Mesenchymal stem cell (in vitro differentiated cells and primary cell): ENCODE measurements at regions not wholly inside any gene's neighbourhood (a gene's known extent, or its start where the extent isn't known, plus 50 kb on each side); places are given as distances from the start of the nearest gene placed in this dataset.

Experiments
- DNase-seq: peaks from one replicate; pipeline ENCODE4 v3.0.0-alpha.2; 2013
- H2AFZ ChIP-seq: one replicate; pipeline ENCODE4 v1.6.1; 2013; ENCODE audit warnings: low read depth, mild to moderate bottlenecking, control low read depth, inconsistent platforms, low read length, moderate library complexity
- H2AK5ac ChIP-seq: 2 replicates; pipeline ENCODE4 v1.6.1; 2013; ENCODE audit warnings: low read length, moderate library complexity, mild to moderate bottlenecking, inconsistent platforms; ENCODE audit not compliant: severe bottlenecking
- H2BK120ac ChIP-seq: one replicate; pipeline ENCODE4 v1.6.1; 2013; ENCODE audit warnings: low read depth, mild to moderate bottlenecking, inconsistent platforms, low read length, moderate library complexity
- H2BK12ac ChIP-seq, 2 experiments: one replicate each; pipeline ENCODE4 v1.6.1; 2013; ENCODE audit warnings: inconsistent platforms in 2 of 2, low read length in 2 of 2, mild to moderate bottlenecking in 2 of 2, moderate library complexity in 2 of 2, control low read depth in 1 of 2
- H2BK15ac ChIP-seq: one replicate; pipeline ENCODE4 v1.6.1; 2013; ENCODE audit warnings: mild to moderate bottlenecking, low read depth, inconsistent platforms; ENCODE audit not compliant: poor library complexity, severe bottlenecking
- H2BK5ac ChIP-seq: 2 replicates; pipeline ENCODE4 v1.6.1; 2013; ENCODE audit warnings: low read depth, mild to moderate bottlenecking, low read length, control low read depth, inconsistent platforms; ENCODE audit not compliant: poor library complexity, severe bottlenecking
- H3K14ac ChIP-seq, 2 experiments: one replicate each; pipeline ENCODE4 v1.6.1; 2013; ENCODE audit warnings: inconsistent platforms in 2 of 2, low read length in 2 of 2, control low read depth in 1 of 2, mild to moderate bottlenecking in 1 of 2, moderate library complexity in 1 of 2
- H3K18ac ChIP-seq, 2 experiments: one replicate each; pipeline ENCODE4 v1.6.1; 2013; ENCODE audit warnings: inconsistent platforms in 2 of 2, low read length in 2 of 2, control low read depth in 1 of 2, low read depth in 1 of 2, mild to moderate bottlenecking in 1 of 2
- H3K23ac ChIP-seq, 2 experiments: one replicate each; pipeline ENCODE4 v1.6.1; 2013; ENCODE audit warnings: inconsistent platforms in 2 of 2, low read length in 2 of 2, mild to moderate bottlenecking in 2 of 2, moderate library complexity in 2 of 2, control low read depth in 1 of 2
- H3K27ac ChIP-seq: 2 replicates; pipeline ENCODE4 v1.5.1; 2013; ENCODE audit warnings: mild to moderate bottlenecking, moderate library complexity, low read length, control low read depth, inconsistent platforms; ENCODE audit not compliant: poor library complexity, severe bottlenecking
- H3K27me3 ChIP-seq, 2 experiments: 2 replicates each; pipeline versions ENCODE4 v1.6.1 to v1.7.0; 2013; ENCODE audit warnings: low read length in 2 of 2, mild to moderate bottlenecking in 2 of 2, moderate library complexity in 2 of 2, control low read depth in 1 of 2, inconsistent platforms in 1 of 2; ENCODE audit not compliant: control insufficient read depth in 1 of 2, insufficient read depth in 1 of 2
- H3K36me3 ChIP-seq, 2 experiments: 2 replicates each; pipeline versions ENCODE4 v1.6.1 to v1.7.0; 2013; ENCODE audit warnings: low read length in 2 of 2, control low read depth in 1 of 2, inconsistent platforms in 1 of 2, low read depth in 1 of 2, mild to moderate bottlenecking in 1 of 2; ENCODE audit not compliant: insufficient read depth in 2 of 2, control insufficient read depth in 1 of 2
- H3K4ac ChIP-seq, 2 experiments: one replicate each; pipeline ENCODE4 v1.6.1; 2013; ENCODE audit warnings: inconsistent platforms in 2 of 2, low read length in 2 of 2, mild to moderate bottlenecking in 2 of 2, moderate library complexity in 2 of 2, control low read depth in 1 of 2, low read depth in 1 of 2
- H3K4me1 ChIP-seq: 2 replicates; pipeline ENCODE4 v1.6.1; 2013; ENCODE audit warnings: low read depth, low read length, control low read depth; ENCODE audit not compliant: control insufficient read depth, insufficient read depth
- H3K4me2 ChIP-seq: 2 replicates; pipeline ENCODE4 v1.6.1; 2013; ENCODE audit warnings: low read length, mild to moderate bottlenecking, inconsistent platforms; ENCODE audit not compliant: poor library complexity, severe bottlenecking
- H3K4me3 ChIP-seq, 2 experiments: 2 replicates each; pipeline versions ENCODE4 v1.5.1 to v1.7.0; 2013; ENCODE audit warnings: low read length in 2 of 2, mild to moderate bottlenecking in 2 of 2, control low read depth in 1 of 2, low read depth in 1 of 2; ENCODE audit not compliant: insufficient read depth in 1 of 2
- H3K79me1 ChIP-seq: replicated peaks from 2 replicates; pipeline ENCODE4 v1.6.1; 2013; ENCODE audit warnings: mild to moderate bottlenecking, control low read depth, low read length, inconsistent platforms; ENCODE audit not compliant: poor library complexity, severe bottlenecking
- H3K9ac ChIP-seq: 2 replicates; pipeline ENCODE4 v1.7.0; 2013; ENCODE audit warnings: mild to moderate bottlenecking, low read length, moderate library complexity
- H3K9me3 ChIP-seq: 2 replicates; pipeline ENCODE4 v1.7.0; 2013; ENCODE audit warnings: mild to moderate bottlenecking, low read length; ENCODE audit not compliant: control insufficient read depth
- H4K8ac ChIP-seq: one replicate; pipeline ENCODE4 v1.6.1; 2013; ENCODE audit warnings: inconsistent platforms, mild to moderate bottlenecking, low read length, moderate library complexity
- H4K91ac ChIP-seq: one replicate; pipeline ENCODE4 v1.6.1; 2013; ENCODE audit warnings: mild to moderate bottlenecking, low read length, inconsistent platforms
- WGBS: methylation state at CpG from one replicate; pipeline ENCODE4 v1.1.7; 2013; ENCODE audit warnings: mixed read lengths; 5-methylcytosine and 5-hydroxymethylcytosine counted together

DNA sequence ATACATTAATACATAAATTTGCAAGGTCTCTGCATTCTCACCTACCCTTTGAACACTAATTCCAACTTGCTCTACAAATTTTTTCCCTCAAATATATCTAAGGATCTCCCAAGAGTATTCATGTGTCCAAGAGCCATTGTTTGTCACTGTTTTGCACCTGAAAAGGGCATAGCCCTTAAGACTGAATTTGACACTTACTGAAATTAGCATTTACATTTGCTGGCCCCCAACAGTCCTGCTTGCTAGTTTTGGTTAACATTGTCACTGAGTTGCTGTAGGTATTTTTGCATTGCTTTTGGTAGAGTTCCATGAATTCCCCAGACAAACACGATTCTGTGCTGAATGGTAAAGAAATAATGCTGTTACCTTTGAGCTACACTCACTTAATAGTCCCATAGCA is 57.3 kb downstream of the KCNA4 start:
- H3K4ac ChIP-seq = no peak overlapping the region
- no peak overlapping the region for H3K23ac ChIP-seq
- H3K4me3 ChIP-seq = no peak overlapping the region
- H4K8ac ChIP-seq = no peak overlapping the region
- DNase-seq = no peak
- no peak overlapping the region for H3K9ac ChIP-seq
- H3K4me2 ChIP-seq = no peak overlapping the region
- no peak overlapping the region for H2BK15ac ChIP-seq
- H4K91ac ChIP-seq = no peak overlapping the region
- H3K4me1 ChIP-seq = no peaks in the 10 kb centered on the region
- no peaks in the 10 kb centered on the region for H3K79me1 ChIP-seq
- H2BK120ac ChIP-seq = no peak overlapping the region
- no peaks in the 10 kb centered on the region for H3K27me3 ChIP-seq
- no peak overlapping the region for H2BK12ac ChIP-seq
- H3K9me3 ChIP-seq = no peaks in the 10 kb centered on the region
- no peak overlapping the region for H3K14ac ChIP-seq
- no peaks in the 10 kb centered on the region for H3K36me3 ChIP-seq
- no peak overlapping the region for H3K27ac ChIP-seq
- H2BK5ac ChIP-seq = no peak overlapping the region
- no CpG with 5 or more reads among the region's 1 CpG for WGBS
- no peak overlapping the region for H3K18ac ChIP-seq
- H2AK5ac ChIP-seq = no peak overlapping the region
- H2AFZ ChIP-seq = no peak overlapping the region

DNA sequence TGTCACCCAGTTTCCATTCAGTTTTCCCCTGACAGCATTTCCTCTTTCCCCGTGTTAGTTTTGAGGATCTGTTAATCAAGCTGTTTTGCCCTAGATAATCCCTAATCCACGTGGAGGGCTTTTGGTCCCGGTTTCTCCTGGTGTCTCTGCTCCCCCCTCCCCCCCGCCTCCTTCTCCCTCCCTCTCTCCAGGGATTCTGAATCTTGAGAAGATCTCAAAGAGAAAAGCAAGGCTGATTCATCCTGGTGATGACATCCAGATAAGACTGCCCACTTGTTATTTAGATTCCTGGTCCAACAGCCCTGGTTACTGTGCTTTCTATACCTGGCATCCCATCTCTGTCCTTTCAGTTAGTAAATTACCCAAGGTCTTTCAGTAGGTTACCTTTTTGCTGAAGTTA is 59.4 kb downstream of the KCNA4 start:
- DNase-seq = no peak
- no peak overlapping the region for H3K27ac ChIP-seq
- no peak overlapping the region for H4K8ac ChIP-seq
- H3K79me1 ChIP-seq = no peaks in the 10 kb centered on the region
- H3K4me3 ChIP-seq = no peak overlapping the region
- no peak overlapping the region for H2BK12ac ChIP-seq
- H3K27me3 ChIP-seq = no peaks in the 10 kb centered on the region
- H3K14ac ChIP-seq = no peak overlapping the region
- no peak overlapping the region for H3K4ac ChIP-seq
- H3K4me2 ChIP-seq = no peak overlapping the region
- H2BK15ac ChIP-seq = no peak overlapping the region
- no peak overlapping the region for H2BK120ac ChIP-seq
- no peak overlapping the region for H2AFZ ChIP-seq
- H4K91ac ChIP-seq = no peak overlapping the region
- H3K4me1 ChIP-seq = no peaks in the 10 kb centered on the region
- H2AK5ac ChIP-seq = no peak overlapping the region
- no peaks in the 10 kb centered on the region for H3K9me3 ChIP-seq
- H3K9ac ChIP-seq = no peak overlapping the region
- no peaks in the 10 kb centered on the region for H3K36me3 ChIP-seq
- H2BK5ac ChIP-seq = no peak overlapping the region
- no peak overlapping the region for H3K23ac ChIP-seq
- H3K18ac ChIP-seq = no peak overlapping the region
- 7% methylated on average over 4 of the region's 4 CpGs for whole genome bisulfite sequencing

DNA sequence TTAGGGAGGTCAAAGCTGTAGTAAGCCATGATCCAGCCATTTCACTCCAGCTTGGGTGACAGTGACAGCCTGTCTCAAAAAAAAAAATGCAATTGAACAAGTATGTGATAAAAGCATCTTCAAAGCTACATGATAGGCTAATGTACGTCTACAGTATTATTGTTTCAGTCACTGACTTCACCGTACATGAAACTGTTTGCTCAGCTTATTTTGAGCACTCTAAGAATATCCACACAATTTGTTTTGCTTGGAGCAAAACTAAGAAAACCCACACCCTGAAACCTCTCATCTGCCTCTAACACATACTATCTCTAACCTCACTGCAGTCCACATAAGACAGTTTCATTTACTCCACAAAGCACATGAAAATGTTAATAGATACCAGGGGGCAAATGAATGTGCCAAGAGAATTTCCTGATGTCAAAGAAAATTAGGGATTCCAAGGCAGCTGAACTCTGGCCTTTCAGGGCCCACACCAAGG is 60.7 kb downstream of the KCNA4 start:
- no peak overlapping the region for H3K9ac ChIP-seq
- H3K27ac ChIP-seq = no peak overlapping the region
- no peak overlapping the region for H3K18ac ChIP-seq
- no peak overlapping the region for H3K4ac ChIP-seq
- no peak overlapping the region for H2BK5ac ChIP-seq
- H2AFZ ChIP-seq = no peak overlapping the region
- no peaks in the 10 kb centered on the region for H3K9me3 ChIP-seq
- no peak overlapping the region for H4K91ac ChIP-seq
- no peaks in the 10 kb centered on the region for H3K4me1 ChIP-seq
- no peaks in the 10 kb centered on the region for H3K27me3 ChIP-seq
- H3K36me3 ChIP-seq = no peaks in the 10 kb centered on the region
- H2BK120ac ChIP-seq = no peak overlapping the region
- DNase-seq = no peak
- no peak overlapping the region for H3K4me3 ChIP-seq
- H2BK12ac ChIP-seq = no peak overlapping the region
- no peak overlapping the region for H2BK15ac ChIP-seq
- no peaks in the 10 kb centered on the region for H3K79me1 ChIP-seq
- H3K14ac ChIP-seq = no peak overlapping the region
- H4K8ac ChIP-seq = no peak overlapping the region
- 80% methylated on average over 2 of the region's 2 CpGs for WGBS
- no peak overlapping the region for H3K4me2 ChIP-seq
- no peak overlapping the region for H3K23ac ChIP-seq
- H2AK5ac ChIP-seq = no peak overlapping the region

DNA sequence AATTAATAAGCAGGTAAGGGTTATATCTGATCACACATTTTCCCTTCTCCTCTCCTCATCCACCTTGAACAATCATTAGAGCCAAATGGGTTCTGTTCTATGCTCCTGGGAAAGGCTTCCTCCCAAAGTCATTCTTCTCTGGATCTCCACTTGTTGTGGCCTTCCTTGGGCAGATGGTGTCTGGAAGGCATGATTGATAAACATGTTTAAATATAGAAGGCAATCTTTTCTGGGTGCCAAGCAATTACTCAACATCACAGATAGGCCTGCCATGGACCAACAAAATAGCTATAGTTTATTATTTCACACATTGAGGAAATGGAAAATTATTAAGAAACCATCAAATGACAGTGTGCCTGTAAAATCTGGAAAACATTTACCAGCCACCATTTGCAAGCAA is 73.5 kb downstream of the KCNA4 start:
- no peaks in the 10 kb centered on the region for H3K79me1 ChIP-seq
- no peak overlapping the region for H2AFZ ChIP-seq
- H4K91ac ChIP-seq = no peak overlapping the region
- H2BK120ac ChIP-seq = no peak overlapping the region
- H3K4me3 ChIP-seq = no peak overlapping the region
- H4K8ac ChIP-seq = no peak overlapping the region
- no peak overlapping the region for H3K14ac ChIP-seq
- peaks cover 14% of the 10 kb centered on the region for H3K9me3 ChIP-seq
- H2BK5ac ChIP-seq = no peak overlapping the region
- H3K23ac ChIP-seq = no peak overlapping the region
- no peaks in the 10 kb centered on the region for H3K4me1 ChIP-seq
- H3K9ac ChIP-seq = no peak overlapping the region
- H2BK12ac ChIP-seq = no peak overlapping the region
- no peak overlapping the region for H2AK5ac ChIP-seq
- H3K27me3 ChIP-seq = no peaks in the 10 kb centered on the region
- no peak for DNase-seq
- no peaks in the 10 kb centered on the region for H3K36me3 ChIP-seq
- no peak overlapping the region for H3K4ac ChIP-seq
- no peak overlapping the region for H2BK15ac ChIP-seq
- no peak overlapping the region for H3K18ac ChIP-seq
- H3K27ac ChIP-seq = no peak overlapping the region
- no peak overlapping the region for H3K4me2 ChIP-seq
